HUDEP-2 (cell line): ENCODE measurements at regions not wholly inside any gene's neighbourhood (a gene's known extent, or its start where the extent isn't known, plus 50 kb on each side); places are given as distances from the start of the nearest gene placed in this dataset.
"Not testable (repeated sequence)": the region's sequence is repeated elsewhere in the genome, so short reads cannot be mapped to it uniquely, and the experiment has no call there.

Source experiments
- DNase-seq, 76 experiments: peaks; one replicate each; lab custom pipeline; 2025; ENCODE audit not compliant: unreplicated experiment in 76 of 76; lab: John Stamatoyannopoulos, UW

DNA sequence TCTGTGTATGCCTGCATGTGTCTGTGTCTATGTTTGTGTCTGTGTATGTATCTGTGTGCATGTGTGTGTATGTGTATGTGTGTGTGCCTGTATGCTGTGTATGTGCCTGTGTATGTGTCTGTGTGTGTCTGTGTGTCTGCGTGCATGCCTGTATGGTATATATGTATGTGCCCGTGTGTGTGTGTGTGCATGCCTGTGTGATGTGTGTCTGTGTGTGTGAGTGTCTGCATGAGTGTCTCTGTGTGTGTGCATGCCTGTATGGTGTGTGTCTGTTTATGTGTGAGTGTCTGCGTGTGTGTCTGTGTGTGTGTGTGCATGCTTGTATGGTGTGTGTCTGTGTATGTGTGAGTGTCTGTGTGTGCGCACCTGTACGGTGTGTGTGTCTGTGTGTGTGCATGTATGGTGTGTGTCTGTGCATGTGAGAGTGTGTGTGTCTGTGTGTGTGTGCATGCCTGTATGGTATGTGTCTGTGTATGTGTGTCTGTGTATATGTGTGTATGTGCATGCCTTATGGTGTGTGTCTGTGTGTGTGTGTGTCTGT is 137.1 kb upstream of the IRX2 start:
- no peak for DNase-seq

DNA sequence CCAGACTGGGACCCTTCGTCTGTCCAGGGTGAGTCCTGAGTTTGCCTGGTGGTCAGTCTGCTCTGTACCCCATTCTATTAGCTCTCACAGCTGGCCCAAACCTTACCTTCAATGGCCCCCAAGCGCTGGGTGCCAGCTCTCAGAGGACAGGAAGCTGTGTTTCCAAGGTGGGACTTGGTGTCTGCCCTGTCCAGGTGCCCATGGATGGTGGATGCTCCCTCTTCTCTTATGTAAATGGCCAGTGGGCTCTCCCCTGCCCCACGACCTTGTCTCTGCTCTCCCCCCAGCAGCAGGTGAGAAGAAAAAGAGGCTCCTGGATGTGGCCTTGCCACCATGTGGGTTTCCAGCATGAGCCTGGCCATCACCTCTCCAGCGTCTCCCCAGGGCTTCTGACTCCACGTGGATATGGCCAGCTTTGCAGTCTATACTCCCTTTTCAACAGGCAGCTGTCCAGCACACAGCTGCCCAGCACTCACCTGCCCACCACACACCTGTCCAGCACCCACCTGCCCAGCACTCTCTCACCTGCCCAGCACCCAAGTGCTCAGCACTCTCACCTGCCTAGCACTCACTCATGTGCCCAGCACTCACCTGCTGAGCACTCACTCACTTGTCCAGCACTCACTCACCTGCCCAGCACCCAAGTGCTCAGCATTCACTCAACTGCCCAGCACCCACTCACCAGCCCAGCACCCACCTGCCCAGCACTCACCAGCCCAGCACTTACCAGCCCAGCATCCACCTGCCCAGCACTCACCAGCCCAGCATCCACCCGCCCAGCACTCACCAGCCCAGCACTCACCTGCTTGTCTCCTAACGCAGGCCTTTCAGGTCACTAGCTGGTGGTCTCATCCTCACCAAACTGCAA is 136.2 kb upstream of the IRX2 start:
- no peak for DNase-seq

DNA sequence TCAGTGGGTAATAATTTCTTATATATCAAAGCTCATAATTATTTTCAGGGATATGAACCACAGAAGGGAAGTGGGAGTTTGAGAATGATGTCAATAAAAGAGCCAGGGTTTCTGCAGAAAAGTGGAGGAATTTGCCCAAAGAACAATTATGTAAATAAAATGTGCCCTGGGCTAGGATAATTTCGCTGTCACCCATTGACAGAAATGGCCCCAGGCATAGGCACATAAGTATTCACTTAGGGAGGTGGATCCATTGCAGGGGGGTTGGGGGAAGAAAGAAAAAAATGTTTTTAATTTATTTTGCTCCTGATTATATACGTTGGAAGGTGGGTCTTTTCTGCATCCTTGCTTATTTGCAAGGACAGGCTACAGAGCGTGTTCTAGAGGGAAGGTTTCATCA is 135.1 kb upstream of the IRX2 start:
- no peak for DNase-seq

- DNase-seq: no peak
Observed at GRCh38 chr5:2883771-2884170, 132.3 kb upstream of the IRX2 start.

DNA sequence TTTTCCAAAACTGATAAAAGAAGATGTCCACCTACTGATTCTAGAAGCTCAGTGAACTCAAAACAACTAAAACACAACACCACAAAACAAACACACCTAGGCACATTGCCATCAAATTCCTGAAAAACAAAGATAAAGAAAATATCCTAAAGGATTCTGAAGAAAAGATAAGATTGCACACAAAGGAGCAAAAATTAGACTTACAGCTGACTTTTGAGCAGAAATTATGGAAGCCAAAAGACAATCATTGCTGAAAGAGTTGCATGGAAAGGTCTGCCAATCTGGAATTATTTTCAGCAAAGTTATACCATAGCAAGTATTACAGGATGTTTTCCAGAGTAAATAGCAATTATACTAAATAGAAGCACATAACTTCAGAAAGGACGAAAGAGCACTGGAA is 128.2 kb upstream of the IRX2 start:
- DNase-seq: no peak

- no peak for DNase-seq
Observed at GRCh38 chr5:2877522-2877921, 126.0 kb upstream of the IRX2 start.

- DNase-seq: no peak
Observed at GRCh38 chr5:2876183-2876582, 124.7 kb upstream of the IRX2 start.

GRCh38 chr5:2874099-2874498 is 122.6 kb upstream of the IRX2 start:
- DNase-seq: no peak

DNA sequence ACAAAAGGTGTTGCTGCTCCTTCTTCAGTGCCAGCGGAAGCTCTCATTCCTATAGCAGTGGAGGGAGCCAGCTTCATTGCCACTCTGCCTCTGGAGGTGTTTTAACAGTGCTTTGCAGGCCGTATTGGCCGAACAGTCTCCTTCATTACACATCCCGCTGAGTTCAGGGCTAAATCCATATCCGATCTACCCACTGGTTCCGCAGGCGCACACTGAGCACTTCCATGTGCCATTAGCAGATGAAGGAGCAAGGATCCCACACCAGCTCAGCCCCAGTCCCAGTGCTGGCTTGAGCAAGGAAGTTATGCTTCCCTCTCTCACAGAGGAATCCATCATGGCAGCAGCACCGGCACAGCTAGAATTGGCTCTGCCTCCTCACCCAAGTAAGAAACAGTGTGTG is 121.2 kb upstream of the IRX2 start:
- no peak for DNase-seq

DNA sequence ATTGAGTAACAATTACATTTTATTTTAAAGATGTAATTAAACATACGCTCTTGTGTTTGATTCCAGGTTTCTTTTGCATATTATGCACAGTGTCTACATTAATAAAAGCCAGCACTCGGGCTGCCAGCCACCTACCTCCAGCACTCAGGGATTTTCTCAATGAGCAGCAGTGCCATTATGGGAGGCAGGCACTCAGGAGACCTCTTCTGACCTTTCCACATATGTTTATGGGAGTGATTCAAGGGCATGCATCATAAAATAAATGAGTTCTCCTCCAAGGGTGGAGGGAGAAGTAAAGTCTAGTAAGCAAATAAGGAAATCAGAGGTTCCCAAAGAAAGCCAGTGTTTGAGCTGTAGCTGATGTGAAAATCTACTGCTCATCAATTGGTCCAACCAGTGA is 119.8 kb upstream of the IRX2 start:
- DNase-seq: no peak

DNA sequence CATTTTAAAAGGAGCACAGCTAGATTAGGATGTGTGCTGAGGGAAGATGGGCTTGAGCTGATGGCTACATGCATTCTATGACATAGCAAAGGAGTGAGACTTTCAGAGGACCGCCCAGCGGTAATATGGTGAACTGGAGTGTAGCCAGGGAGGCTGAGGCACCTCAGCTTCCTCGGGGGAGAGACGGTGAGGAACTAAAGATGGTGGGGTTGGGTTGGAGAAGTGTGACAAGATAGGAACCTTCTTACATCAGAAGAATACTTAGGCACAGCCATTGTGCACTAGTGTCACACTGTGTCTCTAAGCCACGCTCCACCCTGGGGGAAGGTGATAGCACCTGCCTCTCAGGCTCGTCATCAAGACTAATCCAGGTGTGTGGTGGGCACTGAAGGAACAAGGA is 118.0 kb upstream of the IRX2 start:
- DNase-seq: no peak

DNA sequence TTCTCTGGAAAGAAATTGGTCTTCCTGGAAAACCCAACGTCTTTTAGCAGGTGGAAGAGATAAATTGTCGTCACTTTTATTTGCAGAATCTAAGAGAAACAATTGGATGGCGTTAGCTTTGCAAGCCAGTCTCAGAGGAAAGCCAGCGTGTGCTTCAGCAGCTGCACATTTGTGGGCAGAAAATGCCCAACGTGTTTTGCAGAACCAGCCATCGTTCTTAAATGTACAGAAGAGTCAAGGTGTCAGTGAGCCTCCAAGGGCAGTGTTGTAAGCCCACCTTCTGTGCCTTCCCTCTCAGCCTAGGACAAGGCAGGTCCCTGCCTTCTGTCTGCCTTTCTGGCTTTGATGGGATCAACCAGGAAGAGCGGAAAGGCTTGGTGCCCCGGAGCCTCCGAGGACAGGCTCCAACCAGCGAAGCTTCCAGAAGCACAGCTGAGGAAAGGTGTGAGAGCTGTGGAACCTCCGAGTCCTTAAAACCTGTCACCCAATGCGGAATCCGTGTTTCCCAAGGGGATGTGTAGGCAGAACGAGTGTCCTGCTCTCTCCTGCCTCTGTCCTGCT is 116.0 kb upstream of the IRX2 start:
- no peak for DNase-seq

DNA sequence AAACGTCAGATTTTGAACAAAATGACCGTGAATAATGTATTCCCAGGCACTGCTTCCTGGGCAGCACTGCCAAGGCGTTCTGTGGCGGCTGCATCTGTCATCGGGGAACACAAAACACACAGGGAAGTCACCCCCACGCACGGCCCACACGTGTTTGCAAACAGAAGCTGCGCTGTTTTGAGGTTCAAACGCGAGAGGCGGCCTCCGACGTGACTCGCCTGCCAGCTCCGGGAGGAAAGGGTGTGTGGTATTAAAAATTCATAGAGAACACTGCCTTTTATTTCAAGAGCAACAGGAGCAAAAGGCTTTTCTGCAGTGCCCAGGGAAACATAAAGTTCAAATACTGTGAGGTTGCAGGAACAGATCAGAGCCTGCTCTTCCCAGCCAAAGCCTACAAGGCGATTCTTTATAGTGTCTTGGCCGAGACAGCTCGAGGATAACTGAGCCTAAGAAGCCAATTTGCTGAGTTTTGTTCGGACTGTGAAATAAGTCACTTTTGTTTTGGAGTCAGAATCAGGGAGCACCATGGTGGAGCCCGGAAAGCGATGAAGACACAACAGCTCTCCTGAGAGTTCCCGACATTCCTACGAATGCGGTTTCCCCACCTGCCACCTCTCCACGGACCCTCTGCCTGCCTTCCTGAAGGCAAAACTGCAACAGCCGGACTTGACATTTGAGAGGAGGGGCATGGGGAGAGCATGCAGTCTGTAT is 115.3 kb upstream of the IRX2 start:
- DNase-seq: no peak

GRCh38 chr5:2865856-2866255 is 114.4 kb upstream of the IRX2 start:
- DNase-seq: no peak

GRCh38 chr5:2864515-2865105 is 113.1 kb upstream of the IRX2 start:
- DNase-seq: no peak

DNA sequence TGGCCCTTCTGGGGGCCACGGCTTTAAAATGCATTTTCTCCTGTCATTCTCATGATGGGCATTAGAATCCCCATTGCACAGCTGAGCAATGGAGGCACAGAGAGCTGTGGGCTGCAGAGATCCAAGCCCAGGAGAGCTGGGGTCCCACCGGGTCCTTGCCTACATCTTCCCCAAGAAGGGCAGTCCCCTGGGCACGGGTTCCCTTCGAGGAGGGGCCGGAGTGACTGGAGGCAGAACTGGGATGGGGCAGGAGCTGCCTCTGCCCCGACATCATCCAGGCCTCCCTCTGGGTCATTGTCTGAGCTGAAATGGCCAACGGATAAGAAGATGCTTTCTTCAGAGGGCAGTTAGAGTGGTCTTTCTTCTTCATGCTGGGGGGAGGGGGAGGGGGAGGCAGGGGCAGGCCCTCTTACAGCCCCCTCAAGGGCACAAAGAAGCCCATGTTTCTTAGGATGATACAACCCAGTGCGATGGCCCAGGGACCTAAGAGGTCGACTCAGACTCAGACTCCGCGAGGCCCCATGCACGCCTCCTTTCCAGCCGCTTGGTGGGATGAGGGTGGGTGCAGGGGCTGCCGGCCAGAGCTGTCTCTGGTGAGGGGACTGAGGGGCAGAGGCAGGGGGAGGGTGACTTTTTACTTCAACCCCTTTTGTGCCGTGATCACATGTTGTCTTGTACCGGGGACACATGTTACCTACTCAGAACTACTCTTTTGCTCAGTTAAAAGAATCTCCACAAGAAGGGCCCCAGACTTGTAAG is 112.4 kb upstream of the IRX2 start:
- DNase-seq: no peak

DNA sequence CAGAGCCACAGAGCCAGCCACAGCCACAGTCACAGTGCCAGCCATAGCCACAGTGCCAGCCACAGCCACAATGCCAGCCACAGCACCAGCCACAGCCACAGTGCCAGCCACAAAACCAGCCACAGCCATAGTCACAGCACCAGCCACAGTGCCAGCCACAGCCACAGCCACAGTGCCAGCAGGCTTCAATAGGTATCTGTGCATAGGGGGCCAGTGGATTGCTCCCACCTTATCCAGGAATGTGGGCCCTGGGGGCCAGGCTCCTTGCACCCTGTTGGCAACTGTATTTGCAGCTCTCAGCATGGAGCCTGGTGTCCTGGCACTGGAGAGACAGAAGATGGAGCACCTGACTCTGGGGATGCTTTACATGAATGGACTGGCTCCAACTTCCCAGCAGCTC is 111.7 kb upstream of the IRX2 start:
- no peak for DNase-seq

DNA sequence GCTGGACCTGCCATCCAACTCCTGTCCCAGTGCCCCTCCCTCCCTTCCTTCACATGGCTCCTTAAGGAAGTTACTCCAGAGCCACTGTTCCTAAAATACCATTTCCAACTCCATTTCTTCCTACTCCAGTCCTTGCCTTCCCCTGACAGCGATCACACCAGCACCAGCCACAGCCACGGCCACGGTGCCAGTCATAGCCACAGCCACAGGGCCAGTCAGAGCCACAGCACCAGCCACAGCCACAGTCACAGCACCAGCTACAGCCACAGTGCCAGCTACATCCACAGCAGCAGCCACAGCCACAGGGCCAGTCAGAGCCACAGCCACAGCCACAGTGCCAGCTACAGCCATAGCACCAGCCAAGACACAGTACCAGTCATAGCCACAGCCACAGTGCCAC is 110.7 kb upstream of the IRX2 start:
- not testable (repeated sequence) for DNase-seq

GRCh38 chr5:2861605-2862004 is 110.1 kb upstream of the IRX2 start:
- DNase-seq: no peak

DNA sequence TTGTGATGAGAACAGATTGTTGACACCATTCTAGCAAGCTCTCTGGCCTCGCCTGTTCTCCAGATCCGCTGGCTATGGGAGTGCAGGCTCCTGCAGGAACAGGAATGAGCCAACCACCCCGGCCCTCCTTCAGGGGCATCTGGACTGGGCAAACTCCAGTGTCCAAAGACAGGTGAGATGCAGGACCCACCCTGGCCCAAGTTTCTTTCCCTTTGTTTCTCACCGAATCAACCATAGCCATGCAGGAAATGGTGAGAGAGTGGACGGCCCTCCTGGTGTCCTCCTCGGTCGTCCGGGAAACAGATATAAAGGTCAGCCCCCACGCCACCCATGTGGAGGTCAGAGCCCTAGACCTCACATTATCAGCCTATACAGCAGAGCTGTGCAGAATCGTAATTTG is 108.6 kb upstream of the IRX2 start:
- DNase-seq: no peak

- DNase-seq: no peak
Observed at GRCh38 chr5:2857837-2858236, 106.4 kb upstream of the IRX2 start.
